GM12878 (cell line): ENCODE measurements at regions not wholly inside any gene's neighbourhood (a gene's known extent, or its start where the extent isn't known, plus 50 kb on each side); places are given as distances from the start of the nearest gene placed in this dataset.

ENCODE experiments used
- ATAC-seq: fragments of 200-7000 bp; cut with Tn5 transposase; 3 replicates; pipeline ENCODE4 v1.9.1; 2020; ENCODE audit warnings: mild to moderate bottlenecking, moderate library complexity
- BruUV-seq: library from RNA; stranded (reverse); fragments of 400-500 nt; replicated peaks from 2 replicates; lab custom pipeline; 2021; lab: Mats Ljungman, UMichigan
- CTCF ChIA-PET: fragments of 300-600 bp; sonication (Branson Sonifier 250); formaldehyde crosslinking; extraction: SDS; loops from one replicate; lab custom pipeline; 2021; ENCODE audit warnings: inconsistent platforms; lab: Yijun Ruan, JAX
- POLR2A ChIA-PET: fragments of 350-600 bp; formaldehyde crosslinking; extraction: SDS; loops from one replicate; lab custom pipeline; 2021; ENCODE audit warnings: inconsistent platforms; lab: Charles Lee
- RAD21 ChIA-PET: fragments of 300-600 bp; sonication (Branson Sonifier 250); formaldehyde crosslinking; loops from one replicate; lab custom pipeline; 2023; ENCODE audit warnings: antibody characterized with exemption; ENCODE audit not compliant: unreplicated experiment; lab: Charles Lee
- SMC1A ChIA-PET: fragments of 300-600 bp; sonication (Branson Sonifier 250); formaldehyde crosslinking; loops from one replicate; lab custom pipeline; 2023; ENCODE audit not compliant: unreplicated experiment, uncharacterized antibody; lab: Charles Lee
- DNase-seq: peaks from one replicate; pipeline ENCODE4 v3.0.0-alpha.2; 2011; ENCODE audit warnings: low read depth, low spot score
- FAIRE-seq: peaks from 3 replicates; lab custom pipeline; 2011; peaks lifted over from hg19 to GRCh38; lab: Jason Lieb, UNC
- H2AFZ ChIP-seq: 2 replicates; pipeline ENCODE4 v1.6.0; 2011; ENCODE audit warnings: low read depth, low read length, control low read depth; ENCODE audit not compliant: control insufficient read depth
- H3K27ac ChIP-seq: 2 replicates; pipeline ENCODE4 v1.5.1; 2011; ENCODE audit warnings: control low read depth; ENCODE audit not compliant: control insufficient read depth, insufficient read depth
- H3K27me3 ChIP-seq, 2 experiments: replicated peaks in 1 of 2; 2 replicates each; pipeline versions ENCODE4 v1.6.0 to v1.6.1; 2011; ENCODE audit warnings: low read length in 1 of 2; ENCODE audit not compliant: control insufficient read depth in 2 of 2, insufficient read depth in 2 of 2
- H3K36me3 ChIP-seq, 2 experiments: 2 replicates each; pipeline ENCODE4 v1.5.1; 2011; ENCODE audit warnings: low read length in 1 of 2; ENCODE audit not compliant: control insufficient read depth in 2 of 2, insufficient read depth in 2 of 2
- H3K4me1 ChIP-seq: 2 replicates; pipeline ENCODE4 v1.6.1; 2011; ENCODE audit warnings: mild to moderate bottlenecking, low read length, moderate library complexity, mixed read lengths; ENCODE audit not compliant: control insufficient read depth, insufficient read depth
- H3K4me2 ChIP-seq: 2 replicates; pipeline ENCODE4 v1.6.0; 2011; ENCODE audit warnings: control low read depth; ENCODE audit not compliant: control insufficient read depth, insufficient read depth
- H3K4me3 ChIP-seq: fragments of 200-600 bp; sonication (generic); 2 replicates; pipeline ENCODE4 v1.5.1; 2016
- H3K79me2 ChIP-seq: 2 replicates; pipeline ENCODE4 v1.6.0; 2011; ENCODE audit warnings: low read length; ENCODE audit not compliant: control insufficient read depth, insufficient read depth
- H3K9ac ChIP-seq: 2 replicates; pipeline ENCODE4 v1.8.0; 2011; ENCODE audit warnings: low read length, control low read depth, mixed read lengths; ENCODE audit not compliant: control insufficient read depth, insufficient read depth
- H3K9me3 ChIP-seq: replicated peaks from 3 replicates; pipeline ENCODE4 v1.5.1; 2011; ENCODE audit warnings: mild to moderate bottlenecking, low read length; ENCODE audit not compliant: control insufficient read depth, insufficient read depth
- H4K20me1 ChIP-seq: 2 replicates; pipeline ENCODE4 v1.6.0; 2011; ENCODE audit not compliant: control insufficient read depth, insufficient read depth
- BMI1 ChIP-seq: fragments of 450-650 bp; IDR thresholded peaks from 2 replicates; pipeline ENCODE4 v1.6.1; 2016; ENCODE audit warnings: mild to moderate bottlenecking, moderate library complexity, borderline replicate concordance
- CHD1 ChIP-seq: IDR thresholded peaks from 2 replicates; pipeline ENCODE4 v1.6.1; 2012; ENCODE audit warnings: low read depth, low read length, improper control_type of control experiment
- KLF5 ChIP-seq: fragments of 450-650 bp; IDR thresholded peaks from 2 replicates; pipeline ENCODE4 v1.6.1; 2014; ENCODE audit warnings: mild to moderate bottlenecking; ENCODE audit not compliant: partially characterized antibody
- MEF2A ChIP-seq: IDR thresholded peaks from 2 replicates; pipeline ENCODE4 v1.6.1; 2011; ENCODE audit warnings: low read depth, mild to moderate bottlenecking, low read length, moderate library complexity; ENCODE audit not compliant: insufficient read depth
- NRF1 ChIP-seq: conservative IDR thresholded peaks from 2 replicates; pipeline ENCODE4 v1.6.1; 2011; ENCODE audit warnings: mild to moderate bottlenecking, low read depth, low read length, improper control_type of control experiment
- RAD21 ChIP-seq: IDR thresholded peaks from 2 replicates; pipeline ENCODE4 v1.6.1; 2011; ENCODE audit warnings: mild to moderate bottlenecking, low read depth, low read length, moderate library complexity; ENCODE audit not compliant: insufficient read depth
- SMAD1 ChIP-seq: fragments of 450-650 bp; IDR thresholded peaks from 2 replicates; pipeline ENCODE4 v1.6.1; 2018; ENCODE audit warnings: mild to moderate bottlenecking, low read depth; ENCODE audit not compliant: partially characterized antibody
- SMAD5 ChIP-seq: IDR thresholded peaks from 2 replicates; pipeline ENCODE4 v1.6.1; 2016; ENCODE audit warnings: antibody characterized with exemption, low read depth
- TCF3 ChIP-seq: IDR thresholded peaks from 2 replicates; pipeline ENCODE4 v1.6.1; 2012; ENCODE audit warnings: low read depth, mild to moderate bottlenecking, low read length, borderline replicate concordance; ENCODE audit not compliant: insufficient read depth
- ZBED1 ChIP-seq: IDR thresholded peaks from 2 replicates; pipeline ENCODE4 v1.6.1; 2016; ENCODE audit warnings: borderline replicate concordance
- ZNF217 ChIP-seq: fragments of 450-650 bp; IDR thresholded peaks from 2 replicates; pipeline ENCODE4 v1.6.1; 2017; ENCODE audit warnings: antibody characterized with exemption, mild to moderate bottlenecking
- ZNF274 ChIP-seq: IDR thresholded peaks from one replicate; pipeline ENCODE4 v1.8.0; 2011; ENCODE audit not compliant: insufficient read length, insufficient read depth
- WGBS: methylation state at CpG from one replicate; pipeline ENCODE4 v1.1.6; 2016; ENCODE audit warnings: low lambda C conversion rate; ENCODE audit not compliant: insufficient replicate concordance, insufficient coverage; ENCODE audit errors: missing lambda C conversion rate; 5-methylcytosine and 5-hydroxymethylcytosine counted together
- in situ Hi-C: fragments of 300-500 bp; cut with MboI; formaldehyde crosslinking; loops from 9 replicates; pipeline ENCODE4 v1.14.3; 2018; ENCODE audit warnings: mixed read lengths
- intact Hi-C: fragments of 100-400 bp; cut with micrococcal nuclease; formaldehyde crosslinking; loops from one replicate; pipeline ENCODE4 v1.14.2; 2022; ENCODE audit not compliant: unreplicated experiment
- TF ChIP-seq, protein P1 (sequence below): fragments of 150-350 bp; IDR thresholded peaks from 2 replicates; pipeline ENCODE4 v1.6.1; 2016; ENCODE audit warnings: low read depth, low read length
- TF ChIP-seq, protein P2 (sequence below): IDR thresholded peaks from 2 replicates; pipeline ENCODE4 v1.6.1; 2011; ENCODE audit warnings: borderline replicate concordance, low read depth, mild to moderate bottlenecking, moderate library complexity, mixed read lengths, low read length; ENCODE audit not compliant: insufficient read depth; ENCODE audit errors: extremely low read length
- TF ChIP-seq, protein P3 (sequence below): fragments of 450-650 bp; formaldehyde crosslinking; IDR thresholded peaks from 2 replicates; pipeline ENCODE4 v1.5.0; 2022; ENCODE audit warnings: mild to moderate bottlenecking, missing genetic modification characterization

DNA sequence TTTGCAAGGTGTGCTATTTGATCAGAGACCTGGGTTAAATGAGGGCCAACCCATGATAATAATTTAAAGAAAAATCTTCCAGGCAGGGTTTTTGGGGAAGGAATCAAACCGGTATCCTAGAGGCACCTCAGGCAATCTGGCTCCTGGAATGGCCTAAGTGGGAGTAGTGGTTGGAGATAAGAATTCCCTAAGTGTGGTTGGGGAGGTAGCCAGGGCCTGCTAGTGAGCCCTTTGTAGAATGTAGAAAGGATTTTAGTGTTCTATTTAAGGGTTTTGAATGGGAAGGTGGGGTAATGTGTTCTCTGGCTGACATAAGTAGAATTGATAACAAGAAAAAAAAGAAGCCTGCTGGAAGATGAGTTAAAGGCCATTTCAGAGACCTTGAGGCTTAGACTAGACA is 422.2 kb downstream of the XIRP2 start:
- Histone ChIP-seq H3K27me3 (no peaks in the 10 kb centered on the region), H3K27ac (no peak overlapping the region), H3K4me1 (no peaks in the 10 kb centered on the region), H2AFZ (no peak overlapping the region), H4K20me1 (no peaks in the 10 kb centered on the region), H3K9me3 (no peaks in the 10 kb centered on the region), H3K36me3 (no peaks in the 10 kb centered on the region), H3K79me2 (no peaks in the 10 kb centered on the region), H3K4me2 (no peak overlapping the region), H3K4me3 (no peak overlapping the region), H3K9ac (no peak overlapping the region)
- RAD21 ChIA-PET: no interaction called here
- CTCF ChIA-PET: no interaction called here
- TF ChIP-seq CHD1 (no peak), RAD21 (no peak), SMAD5 (no peak), ZBED1 (no peak), TCF3 (no peak), BMI1 (no peak), MEF2A (no peak), SMAD1 (no peak), NRF1 (no peak), ZNF274 (no peak), KLF5 (no peak), ZNF217 (no peak)
- TF ChIP-seq, protein P1, sequence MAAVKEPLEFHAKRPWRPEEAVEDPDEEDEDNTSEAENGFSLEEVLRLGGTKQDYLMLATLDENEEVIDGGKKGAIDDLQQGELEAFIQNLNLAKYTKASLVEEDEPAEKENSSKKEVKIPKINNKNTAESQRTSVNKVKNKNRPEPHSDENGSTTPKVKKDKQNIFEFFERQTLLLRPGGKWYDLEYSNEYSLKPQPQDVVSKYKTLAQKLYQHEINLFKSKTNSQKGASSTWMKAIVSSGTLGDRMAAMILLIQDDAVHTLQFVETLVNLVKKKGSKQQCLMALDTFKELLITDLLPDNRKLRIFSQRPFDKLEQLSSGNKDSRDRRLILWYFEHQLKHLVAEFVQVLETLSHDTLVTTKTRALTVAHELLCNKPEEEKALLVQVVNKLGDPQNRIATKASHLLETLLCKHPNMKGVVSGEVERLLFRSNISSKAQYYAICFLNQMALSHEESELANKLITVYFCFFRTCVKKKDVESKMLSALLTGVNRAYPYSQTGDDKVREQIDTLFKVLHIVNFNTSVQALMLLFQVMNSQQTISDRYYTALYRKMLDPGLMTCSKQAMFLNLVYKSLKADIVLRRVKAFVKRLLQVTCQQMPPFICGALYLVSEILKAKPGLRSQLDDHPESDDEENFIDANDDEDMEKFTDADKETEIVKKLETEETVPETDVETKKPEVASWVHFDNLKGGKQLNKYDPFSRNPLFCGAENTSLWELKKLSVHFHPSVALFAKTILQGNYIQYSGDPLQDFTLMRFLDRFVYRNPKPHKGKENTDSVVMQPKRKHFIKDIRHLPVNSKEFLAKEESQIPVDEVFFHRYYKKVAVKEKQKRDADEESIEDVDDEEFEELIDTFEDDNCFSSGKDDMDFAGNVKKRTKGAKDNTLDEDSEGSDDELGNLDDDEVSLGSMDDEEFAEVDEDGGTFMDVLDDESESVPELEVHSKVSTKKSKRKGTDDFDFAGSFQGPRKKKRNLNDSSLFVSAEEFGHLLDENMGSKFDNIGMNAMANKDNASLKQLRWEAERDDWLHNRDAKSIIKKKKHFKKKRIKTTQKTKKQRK: no peak
- TF ChIP-seq, protein P2, sequence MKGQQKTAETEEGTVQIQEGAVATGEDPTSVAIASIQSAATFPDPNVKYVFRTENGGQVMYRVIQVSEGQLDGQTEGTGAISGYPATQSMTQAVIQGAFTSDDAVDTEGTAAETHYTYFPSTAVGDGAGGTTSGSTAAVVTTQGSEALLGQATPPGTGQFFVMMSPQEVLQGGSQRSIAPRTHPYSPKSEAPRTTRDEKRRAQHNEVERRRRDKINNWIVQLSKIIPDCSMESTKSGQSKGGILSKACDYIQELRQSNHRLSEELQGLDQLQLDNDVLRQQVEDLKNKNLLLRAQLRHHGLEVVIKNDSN: no peak
- TF ChIP-seq, protein P3, sequence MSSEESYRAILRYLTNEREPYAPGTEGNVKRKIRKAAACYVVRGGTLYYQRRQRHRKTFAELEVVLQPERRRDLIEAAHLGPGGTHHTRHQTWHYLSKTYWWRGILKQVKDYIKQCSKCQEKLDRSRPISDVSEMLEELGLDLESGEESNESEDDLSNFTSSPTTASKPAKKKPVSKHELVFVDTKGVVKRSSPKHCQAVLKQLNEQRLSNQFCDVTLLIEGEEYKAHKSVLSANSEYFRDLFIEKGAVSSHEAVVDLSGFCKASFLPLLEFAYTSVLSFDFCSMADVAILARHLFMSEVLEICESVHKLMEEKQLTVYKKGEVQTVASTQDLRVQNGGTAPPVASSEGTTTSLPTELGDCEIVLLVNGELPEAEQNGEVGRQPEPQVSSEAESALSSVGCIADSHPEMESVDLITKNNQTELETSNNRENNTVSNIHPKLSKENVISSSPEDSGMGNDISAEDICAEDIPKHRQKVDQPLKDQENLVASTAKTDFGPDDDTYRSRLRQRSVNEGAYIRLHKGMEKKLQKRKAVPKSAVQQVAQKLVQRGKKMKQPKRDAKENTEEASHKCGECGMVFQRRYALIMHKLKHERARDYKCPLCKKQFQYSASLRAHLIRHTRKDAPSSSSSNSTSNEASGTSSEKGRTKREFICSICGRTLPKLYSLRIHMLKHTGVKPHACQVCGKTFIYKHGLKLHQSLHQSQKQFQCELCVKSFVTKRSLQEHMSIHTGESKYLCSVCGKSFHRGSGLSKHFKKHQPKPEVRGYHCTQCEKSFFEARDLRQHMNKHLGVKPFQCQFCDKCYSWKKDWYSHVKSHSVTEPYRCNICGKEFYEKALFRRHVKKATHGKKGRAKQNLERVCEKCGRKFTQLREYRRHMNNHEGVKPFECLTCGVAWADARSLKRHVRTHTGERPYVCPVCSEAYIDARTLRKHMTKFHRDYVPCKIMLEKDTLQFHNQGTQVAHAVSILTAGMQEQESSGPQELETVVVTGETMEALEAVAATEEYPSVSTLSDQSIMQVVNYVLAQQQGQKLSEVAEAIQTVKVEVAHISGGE: no peak
- FAIRE-seq: no peak
- POLR2A ChIA-PET: no interaction called here
- no peak for DNase-seq
- SMC1A ChIA-PET: no interaction called here
- 25% methylated on average over 1 of the region's 1 CpG for WGBS
- in situ Hi-C loops: no loop called here
- no peak for ATAC-seq
- BruUV-seq: no TSS peak
- intact Hi-C loops: no loop called here
